ENCODE measurements at regions not wholly inside any gene's neighbourhood (a gene's known extent, or its start where the extent isn't known, plus 50 kb on each side); places are given as distances from the start of the nearest gene placed in this dataset.

DNA sequence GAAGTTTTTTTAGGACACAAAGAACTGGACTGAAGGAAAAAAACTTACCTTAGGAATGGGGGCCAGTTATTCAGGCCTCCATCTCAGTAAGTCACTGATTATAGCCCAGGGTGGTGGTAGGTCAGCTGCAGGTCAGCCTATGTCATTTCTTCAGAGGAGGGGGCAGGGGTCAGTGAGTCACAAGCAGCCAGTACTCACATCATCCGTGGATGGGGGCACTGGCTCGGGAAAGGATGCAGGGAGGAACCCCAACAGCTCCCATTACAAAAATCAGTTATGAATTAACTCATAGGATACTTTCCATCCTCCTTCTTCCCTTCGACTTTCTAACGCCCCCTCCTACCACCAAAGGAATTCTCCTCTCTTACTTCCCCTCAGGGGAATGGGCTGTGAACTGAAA, 578.3 kb downstream of the PDCD6IP start:
- no peak for TF ChIP-seq POLR2A (IDR thresholded peaks at IDR 0.05; ENCODE audit: low read length)
- TF ChIP-seq GATA1 (IDR thresholded peaks at IDR 0.05; ENCODE audit: low read depth, low read length): no peak
